ENCODE measurements at regions not wholly inside any gene's neighbourhood (a gene's known extent, or its start where the extent isn't known, plus 50 kb on each side); places are given as distances from the start of the nearest gene placed in this dataset.

- Mint-ChIP-seq H3K4me1 (ENCODE audit: low read depth, unreplicated experiment) (peaks cover 6% of the 10 kb centered on the region), H3K9me3 (ENCODE audit: unreplicated experiment) (peaks cover 4% of the 10 kb centered on the region), H3K27ac (ENCODE audit: unreplicated experiment) (no peak overlapping the region), H3K4me3 (ENCODE audit: unreplicated experiment) (no peak overlapping the region), H3K36me3 (ENCODE audit: unreplicated experiment) (peaks cover 13% of the 10 kb centered on the region), H3K27me3 (ENCODE audit: unreplicated experiment) (peaks cover under 1% of the 10 kb centered on the region)
- TF ChIP-seq CTCF (IDR thresholded peaks at IDR 0.05; ENCODE audit: partially characterized antibody, unreplicated experiment), result no peak
- DNase-seq, result no peak
Measured at GRCh38 chr2:175233135-175233719, 51.7 kb upstream of the ATP5MC3 start.
